ENCODE measurements at regions not wholly inside any gene's neighbourhood (a gene's known extent, or its start where the extent isn't known, plus 50 kb on each side); places are given as distances from the start of the nearest gene placed in this dataset.

DNA sequence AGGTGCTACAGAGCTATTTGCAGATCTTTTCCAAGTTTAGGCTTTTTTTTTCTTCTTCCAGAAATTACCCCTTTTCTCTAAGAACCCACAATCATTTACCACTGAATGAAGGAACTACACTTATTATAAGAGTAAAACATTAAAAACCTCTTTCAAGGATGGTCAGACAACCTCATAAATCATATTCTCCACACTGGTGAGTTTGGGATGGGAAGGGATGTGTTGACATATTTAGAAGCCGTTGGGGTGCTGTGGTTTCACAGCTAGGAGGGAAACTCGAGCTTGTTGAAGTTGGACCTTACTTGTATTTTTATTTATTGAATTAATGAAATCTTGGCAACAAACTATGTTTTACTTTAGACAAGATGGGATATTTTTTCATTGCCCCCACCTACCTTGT lies 289.4 kb upstream of the MEIS1 start:
- TF ChIP-seq EZH2 (IDR thresholded peaks at IDR 0.05; ENCODE audit: low read depth, low read length, severe bottlenecking), result no peak
- TF ChIP-seq, protein P1, sequence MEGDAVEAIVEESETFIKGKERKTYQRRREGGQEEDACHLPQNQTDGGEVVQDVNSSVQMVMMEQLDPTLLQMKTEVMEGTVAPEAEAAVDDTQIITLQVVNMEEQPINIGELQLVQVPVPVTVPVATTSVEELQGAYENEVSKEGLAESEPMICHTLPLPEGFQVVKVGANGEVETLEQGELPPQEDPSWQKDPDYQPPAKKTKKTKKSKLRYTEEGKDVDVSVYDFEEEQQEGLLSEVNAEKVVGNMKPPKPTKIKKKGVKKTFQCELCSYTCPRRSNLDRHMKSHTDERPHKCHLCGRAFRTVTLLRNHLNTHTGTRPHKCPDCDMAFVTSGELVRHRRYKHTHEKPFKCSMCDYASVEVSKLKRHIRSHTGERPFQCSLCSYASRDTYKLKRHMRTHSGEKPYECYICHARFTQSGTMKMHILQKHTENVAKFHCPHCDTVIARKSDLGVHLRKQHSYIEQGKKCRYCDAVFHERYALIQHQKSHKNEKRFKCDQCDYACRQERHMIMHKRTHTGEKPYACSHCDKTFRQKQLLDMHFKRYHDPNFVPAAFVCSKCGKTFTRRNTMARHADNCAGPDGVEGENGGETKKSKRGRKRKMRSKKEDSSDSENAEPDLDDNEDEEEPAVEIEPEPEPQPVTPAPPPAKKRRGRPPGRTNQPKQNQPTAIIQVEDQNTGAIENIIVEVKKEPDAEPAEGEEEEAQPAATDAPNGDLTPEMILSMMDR (IDR thresholded peaks at IDR 0.05; ENCODE audit: control extremely low read depth in 1 of 3, insufficient read depth in 1 of 3, low read depth in 1 of 3, low read length in 3 of 3), result no peak
- no peak for TF ChIP-seq POLR2A (IDR thresholded peaks at IDR 0.05; ENCODE audit: control extremely low read depth in 1 of 2, low read depth in 2 of 2, low read length in 2 of 2)
- no peak for TF ChIP-seq MAX (IDR thresholded peaks at IDR 0.05)
- no peak for TF ChIP-seq POLR2AphosphoS5 (IDR thresholded peaks at IDR 0.05; ENCODE audit: low read depth, low read length)
- no peak for TF ChIP-seq SUZ12 (IDR thresholded peaks at IDR 0.05; ENCODE audit: low read length)
- no peak for TF ChIP-seq EGR1 (IDR thresholded peaks at IDR 0.05; ENCODE audit: borderline replicate concordance, low read depth, low read length)
- no peak for TF ChIP-seq ZNF274 (IDR thresholded peaks at IDR 0.05; ENCODE audit: borderline replicate concordance, extremely low read depth, low read length)
- no peak for TF ChIP-seq JUND (IDR thresholded peaks at IDR 0.05; ENCODE audit: low read length)
